Skeletal muscle tissue (tissue), 3 donors: ENCODE measurements at regions not wholly inside any gene's neighbourhood (a gene's known extent, or its start where the extent isn't known, plus 50 kb on each side); places are given as distances from the start of the nearest gene placed in this dataset.

ENCODE experiments used
- H3K27ac ChIP-seq: one replicate; pipeline ENCODE4 v1.7.0; 2013; ENCODE audit warnings: mild to moderate bottlenecking, low read depth, low read length, inconsistent platforms
- H3K27me3 ChIP-seq, 3 donors: one replicate each; pipeline ENCODE4 v1.7.0; 2013; ENCODE audit warnings: low read length in 3 of 3; ENCODE audit not compliant: control insufficient read depth in 3 of 3, insufficient read depth in 3 of 3
- H3K36me3 ChIP-seq, 3 donors: one replicate each; pipeline ENCODE4 v1.7.0; 2013; ENCODE audit warnings: low read length in 3 of 3; ENCODE audit not compliant: control insufficient read depth in 3 of 3, insufficient read depth in 3 of 3
- H3K4me1 ChIP-seq, 3 donors: one replicate each; pipeline ENCODE4 v1.7.0; 2013; ENCODE audit warnings: low read length in 3 of 3, mild to moderate bottlenecking in 3 of 3; ENCODE audit not compliant: control insufficient read depth in 3 of 3, insufficient read depth in 3 of 3
- H3K4me3 ChIP-seq, 3 donors: one replicate each; pipeline ENCODE4 v1.7.0; 2013; ENCODE audit warnings: low read length in 3 of 3
- H3K9ac ChIP-seq, 3 donors: one replicate each; pipeline ENCODE4 v1.7.0; 2013; ENCODE audit warnings: low read length in 3 of 3, mild to moderate bottlenecking in 3 of 3, moderate library complexity in 2 of 3, low read depth in 1 of 3
- H3K9me3 ChIP-seq, 3 donors: one replicate each; pipeline ENCODE4 v1.7.0; 2013; ENCODE audit warnings: low read length in 3 of 3; ENCODE audit not compliant: control insufficient read depth in 3 of 3
- donor health status: Osteomylitis.

- H3K9me3 ChIP-seq = no peaks in the 10 kb centered on the region
- H3K27ac ChIP-seq = no peak overlapping the region
- no peaks in the 10 kb centered on the region for H3K36me3 ChIP-seq
- no peaks in the 10 kb centered on the region for H3K4me1 ChIP-seq
- no peak overlapping the region for H3K4me3 ChIP-seq
- H3K9ac ChIP-seq = no peak overlapping the region
- no peaks in the 10 kb centered on the region for H3K27me3 ChIP-seq
Observed at GRCh38 chr2:15059870-15060512, 427.5 kb downstream of the LRATD1 start.

DNA sequence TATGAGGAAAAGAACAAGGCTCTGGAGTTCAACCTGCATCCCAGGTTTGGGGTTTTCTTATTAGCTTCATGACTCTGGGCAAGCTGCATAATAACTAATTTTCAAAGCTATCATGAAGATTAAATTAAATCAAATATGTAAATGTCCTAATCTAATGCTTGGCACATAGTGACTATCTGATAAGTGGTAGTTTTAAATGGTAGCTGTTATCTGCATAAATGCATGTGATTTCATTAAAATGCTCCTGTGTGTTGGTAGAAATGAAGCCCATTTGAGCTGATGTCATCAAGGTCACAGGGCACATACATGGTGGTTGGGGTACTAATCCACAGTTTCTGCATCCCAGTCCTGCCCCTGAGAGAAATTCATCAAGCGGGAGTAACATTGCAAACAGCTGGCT, 428.8 kb downstream of the LRATD1 start:
- H3K36me3 ChIP-seq = no peaks in the 10 kb centered on the region
- no peaks in the 10 kb centered on the region for H3K27me3 ChIP-seq
- H3K27ac ChIP-seq = no peak overlapping the region

DNA sequence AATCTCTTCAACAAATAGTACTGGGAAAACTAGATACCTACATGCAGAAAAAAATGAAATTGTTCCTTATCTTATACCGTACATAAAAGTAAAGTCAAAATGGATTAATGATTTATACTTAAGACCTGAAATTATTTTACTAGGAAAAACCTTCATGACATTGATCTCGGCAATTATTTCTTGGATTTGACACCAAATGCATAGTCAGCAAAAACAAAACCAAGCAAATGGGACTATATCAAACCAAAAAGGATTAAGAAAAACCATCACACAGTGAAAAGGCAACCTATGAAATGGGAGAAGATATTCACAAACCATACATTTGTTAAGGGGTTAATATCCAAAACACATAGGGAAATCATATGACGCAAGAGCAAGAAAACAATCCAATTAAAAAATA, 433.6 kb downstream of the LRATD1 start:
- H3K9ac ChIP-seq = no peak overlapping the region
- H3K27me3 ChIP-seq = no peaks in the 10 kb centered on the region
- no peaks in the 10 kb centered on the region for H3K36me3 ChIP-seq
- no peaks in the 10 kb centered on the region for H3K4me1 ChIP-seq
- no peak overlapping the region for H3K4me3 ChIP-seq
- H3K9me3 ChIP-seq = no peaks in the 10 kb centered on the region
- H3K27ac ChIP-seq = no peak overlapping the region

More for the DNA sequence above, 428.8 kb downstream of the LRATD1 start:
- no peak overlapping the region for H3K9ac ChIP-seq
- no peak overlapping the region for H3K4me3 ChIP-seq
- H3K4me1 ChIP-seq = no peaks in the 10 kb centered on the region
- no peaks in the 10 kb centered on the region for H3K9me3 ChIP-seq

- no peaks in the 10 kb centered on the region for H3K27me3 ChIP-seq
- H3K27ac ChIP-seq = no peak overlapping the region
- no peak overlapping the region for H3K4me3 ChIP-seq
- H3K9me3 ChIP-seq = no peaks in the 10 kb centered on the region
- H3K36me3 ChIP-seq = no peaks in the 10 kb centered on the region
- no peak overlapping the region for H3K9ac ChIP-seq
- H3K4me1 ChIP-seq = no peaks in the 10 kb centered on the region
Observed at GRCh38 chr2:15069149-15069548, 436.6 kb downstream of the LRATD1 start.

DNA sequence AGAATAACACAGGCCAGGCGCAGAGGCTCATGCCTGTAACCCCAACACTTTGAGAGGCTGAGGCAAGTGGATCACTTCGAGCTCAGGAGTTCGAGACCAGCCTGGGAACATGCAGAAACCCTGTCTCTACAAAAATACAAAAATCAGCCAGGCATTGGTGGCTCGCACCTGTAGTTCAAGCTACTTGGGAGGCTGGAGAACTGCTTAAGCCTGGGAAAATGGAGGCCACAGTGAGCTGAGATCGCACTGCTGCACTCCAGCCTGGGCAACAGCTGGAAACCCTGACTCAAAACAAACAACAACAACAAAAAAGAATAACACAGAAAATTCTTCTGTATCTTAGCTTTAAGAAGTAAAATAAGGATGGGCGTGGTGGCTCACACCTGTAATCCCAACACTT, 440.3 kb downstream of the LRATD1 start:
- Histone ChIP-seq H3K4me3 (no peak overlapping the region), H3K36me3 (no peaks in the 10 kb centered on the region), H3K9ac (no peak overlapping the region), H3K4me1 (no peaks in the 10 kb centered on the region), H3K27me3 (no peaks in the 10 kb centered on the region), H3K9me3 (no peaks in the 10 kb centered on the region), H3K27ac (no peak overlapping the region)

GRCh38 chr2:15073664-15074063, 441.1 kb downstream of the LRATD1 start:
- Histone ChIP-seq H3K27me3 (no peaks in the 10 kb centered on the region), H3K4me1 (no peaks in the 10 kb centered on the region), H3K36me3 (no peaks in the 10 kb centered on the region), H3K9me3 (no peaks in the 10 kb centered on the region), H3K27ac (no peak overlapping the region), H3K4me3 (no peak overlapping the region), H3K9ac (no peak overlapping the region)

DNA sequence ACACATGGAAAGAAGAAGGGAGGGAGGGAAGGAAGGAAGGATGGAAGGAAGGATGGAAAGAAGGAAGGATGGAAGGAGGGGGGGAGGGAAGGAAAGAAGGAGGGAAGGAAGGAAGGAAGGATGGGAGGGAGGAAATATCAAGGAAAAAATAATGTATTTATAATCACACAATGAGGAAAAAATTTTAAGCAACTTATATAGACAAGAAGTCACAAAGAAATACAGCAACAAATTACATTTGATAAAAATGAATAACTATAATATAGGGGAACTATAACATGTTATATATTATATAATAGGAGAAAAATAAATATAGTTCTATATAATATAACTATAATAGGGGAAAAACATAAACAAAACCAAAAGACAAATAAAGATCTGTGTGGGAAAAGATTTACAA, 441.8 kb downstream of the LRATD1 start:
- no peak overlapping the region for H3K4me3 ChIP-seq
- H3K27ac ChIP-seq = no peak overlapping the region
- no peak overlapping the region for H3K9ac ChIP-seq
- H3K36me3 ChIP-seq = no peaks in the 10 kb centered on the region
- no peaks in the 10 kb centered on the region for H3K4me1 ChIP-seq
- no peaks in the 10 kb centered on the region for H3K9me3 ChIP-seq
- no peaks in the 10 kb centered on the region for H3K27me3 ChIP-seq

- no peaks in the 10 kb centered on the region for H3K4me1 ChIP-seq
- H3K4me3 ChIP-seq = no peak overlapping the region
- H3K9me3 ChIP-seq = no peaks in the 10 kb centered on the region
- H3K27me3 ChIP-seq = no peaks in the 10 kb centered on the region
- no peaks in the 10 kb centered on the region for H3K36me3 ChIP-seq
- H3K9ac ChIP-seq = no peak overlapping the region
- no peak overlapping the region for H3K27ac ChIP-seq
Observed at GRCh38 chr2:15074751-15075700, 442.5 kb downstream of the LRATD1 start.

GRCh38 chr2:15076668-15077067, 444.2 kb downstream of the LRATD1 start:
- Histone ChIP-seq H3K27ac (no peak overlapping the region), H3K4me3 (no peak overlapping the region), H3K9me3 (no peaks in the 10 kb centered on the region), H3K36me3 (no peaks in the 10 kb centered on the region), H3K27me3 (no peaks in the 10 kb centered on the region), H3K4me1 (no peaks in the 10 kb centered on the region), H3K9ac (no peak overlapping the region)

GRCh38 chr2:15081356-15081755, 448.8 kb downstream of the LRATD1 start:
- no peaks in the 10 kb centered on the region for H3K27me3 ChIP-seq
- H3K9me3 ChIP-seq = no peaks in the 10 kb centered on the region
- no peaks in the 10 kb centered on the region for H3K4me1 ChIP-seq
- no peaks in the 10 kb centered on the region for H3K36me3 ChIP-seq
- no peak overlapping the region for H3K9ac ChIP-seq
- H3K4me3 ChIP-seq = no peak overlapping the region
- H3K27ac ChIP-seq = no peak overlapping the region
